A673 (cell line): ENCODE measurements at regions not wholly inside any gene's neighbourhood (a gene's known extent, or its start where the extent isn't known, plus 50 kb on each side); places are given as distances from the start of the nearest gene placed in this dataset.

Source experiments
- BruUV-seq: library from RNA; stranded (reverse); fragments of 400-500 nt; replicated peaks from 2 replicates; lab custom pipeline; 2021; lab: Mats Ljungman, UMichigan
- CTCF ChIA-PET: fragments of 300-600 bp; sonication (Branson Sonifier 250); formaldehyde crosslinking; loops from one replicate; lab custom pipeline; 2022; ENCODE audit warnings: antibody characterized with exemption; lab: Charles Lee
- POLR2A ChIA-PET: fragments of 300-600 bp; sonication (Branson Sonifier 250); formaldehyde crosslinking; loops from one replicate; lab custom pipeline; 2022; ENCODE audit warnings: antibody characterized with exemption; ENCODE audit not compliant: low non-redundant PET; lab: Charles Lee
- DNase-seq: peaks from one replicate; pipeline ENCODE4 v3.0.0-alpha.2; 2015; ENCODE audit warnings: low spot score
- H3K27ac ChIP-seq: fragments of 200-600 bp; sonication (generic); 2 replicates; pipeline ENCODE4 v1.5.1; 2016; ENCODE audit warnings: mixed run types, low read depth, mild to moderate bottlenecking, mixed read lengths, antibody characterized with exemption, low read length; ENCODE audit not compliant: poor library complexity, severe bottlenecking
- H3K27me3 ChIP-seq: fragments of 200-600 bp; sonication (generic); replicated peaks from 2 replicates; pipeline ENCODE4 v1.6.1; 2017; ENCODE audit warnings: mixed run types, low read depth, mild to moderate bottlenecking, mixed read lengths, antibody characterized with exemption, low read length; ENCODE audit not compliant: insufficient read depth, poor library complexity
- H3K36me3 ChIP-seq: fragments of 200-600 bp; sonication (generic); 2 replicates; pipeline ENCODE4 v1.6.1; 2016; ENCODE audit warnings: mixed run types, mild to moderate bottlenecking, mixed read lengths, antibody characterized with exemption, low read length; ENCODE audit not compliant: insufficient read depth, poor library complexity, severe bottlenecking
- H3K4me1 ChIP-seq: fragments of 200-600 bp; sonication (generic); 2 replicates; pipeline ENCODE4 v1.6.1; 2017; ENCODE audit warnings: mixed run types, mild to moderate bottlenecking, mixed read lengths, antibody characterized with exemption, low read length; ENCODE audit not compliant: insufficient read depth, poor library complexity, severe bottlenecking
- H3K4me3 ChIP-seq: fragments of 200-600 bp; sonication (generic); 2 replicates; pipeline ENCODE4 v1.5.1; 2016; ENCODE audit warnings: low read depth, mixed run types, mild to moderate bottlenecking, mixed read lengths, low read length; ENCODE audit not compliant: poor library complexity, severe bottlenecking
- H3K9me3 ChIP-seq: fragments of 200-600 bp; sonication (generic); 2 replicates; pipeline ENCODE4 v1.6.1; 2016; ENCODE audit warnings: mixed run types, low read depth, mild to moderate bottlenecking, mixed read lengths, antibody characterized with exemption, low read length; ENCODE audit not compliant: poor library complexity, severe bottlenecking
- EZH2 ChIP-seq: fragments of 200-600 bp; sonication (generic); IDR thresholded peaks from 2 replicates; pipeline ENCODE4 v1.6.1; 2017; ENCODE audit warnings: borderline replicate concordance, low read depth, mild to moderate bottlenecking, mixed read lengths, antibody characterized with exemption, low read length; ENCODE audit not compliant: poor library complexity, severe bottlenecking
- intact Hi-C: fragments of 100-400 bp; cut with micrococcal nuclease; formaldehyde crosslinking; loops from one replicate; pipeline ENCODE4 v1.10.0; 2022; ENCODE audit not compliant: unreplicated experiment
- TF ChIP-seq, protein P1 (sequence below): fragments of 300-800, 200-600 bp; sonication (generic); conservative IDR thresholded peaks from 2 replicates; pipeline ENCODE4 v1.5.1; 2017; ENCODE audit warnings: low read depth, mild to moderate bottlenecking, antibody characterized with exemption, low read length, moderate library complexity, mixed read lengths

DNA sequence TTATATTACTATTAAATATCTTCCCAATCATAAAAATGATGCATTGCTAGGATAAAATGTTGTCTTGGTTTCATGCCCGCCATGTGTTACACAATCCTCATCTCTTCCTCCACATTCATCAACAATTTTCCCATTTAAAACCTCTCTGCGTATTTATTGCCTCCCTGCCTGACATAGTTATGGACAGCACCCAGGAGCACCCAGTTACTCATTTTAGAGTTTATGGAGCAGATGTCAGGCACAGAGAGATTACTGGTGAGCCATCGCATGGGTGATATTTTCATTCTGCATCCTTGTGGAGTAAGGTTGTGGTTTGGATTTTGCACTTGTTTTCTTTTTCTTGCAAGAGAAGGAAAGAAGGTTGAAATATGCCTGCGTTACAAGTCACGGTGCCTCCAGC, 116.7 kb upstream of the NPAS2 start:
- no TSS peak for BruUV-seq
- POLR2A ChIA-PET: no interaction called here
- intact Hi-C loops: no loop called here

DNA sequence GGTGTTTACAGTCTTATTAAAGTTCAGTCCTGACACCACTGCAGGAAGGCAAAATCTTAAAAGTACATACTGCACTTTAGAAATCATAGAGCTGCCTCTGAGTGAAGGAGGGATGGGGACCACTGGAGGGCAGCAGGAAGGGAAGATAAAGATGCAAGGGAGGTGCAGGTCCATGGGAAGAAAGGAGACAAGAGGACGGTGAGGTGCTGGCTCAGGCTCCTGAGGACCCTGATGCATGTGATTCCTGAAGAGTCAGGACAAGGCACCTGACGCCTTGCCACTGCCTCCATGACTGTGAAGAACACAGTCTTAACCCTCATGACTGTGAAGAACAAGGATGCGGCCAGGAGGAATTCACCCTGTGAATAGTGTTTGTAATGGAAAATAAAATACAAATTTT, 116.2 kb upstream of the NPAS2 start:
- TF ChIP-seq, protein P1, sequence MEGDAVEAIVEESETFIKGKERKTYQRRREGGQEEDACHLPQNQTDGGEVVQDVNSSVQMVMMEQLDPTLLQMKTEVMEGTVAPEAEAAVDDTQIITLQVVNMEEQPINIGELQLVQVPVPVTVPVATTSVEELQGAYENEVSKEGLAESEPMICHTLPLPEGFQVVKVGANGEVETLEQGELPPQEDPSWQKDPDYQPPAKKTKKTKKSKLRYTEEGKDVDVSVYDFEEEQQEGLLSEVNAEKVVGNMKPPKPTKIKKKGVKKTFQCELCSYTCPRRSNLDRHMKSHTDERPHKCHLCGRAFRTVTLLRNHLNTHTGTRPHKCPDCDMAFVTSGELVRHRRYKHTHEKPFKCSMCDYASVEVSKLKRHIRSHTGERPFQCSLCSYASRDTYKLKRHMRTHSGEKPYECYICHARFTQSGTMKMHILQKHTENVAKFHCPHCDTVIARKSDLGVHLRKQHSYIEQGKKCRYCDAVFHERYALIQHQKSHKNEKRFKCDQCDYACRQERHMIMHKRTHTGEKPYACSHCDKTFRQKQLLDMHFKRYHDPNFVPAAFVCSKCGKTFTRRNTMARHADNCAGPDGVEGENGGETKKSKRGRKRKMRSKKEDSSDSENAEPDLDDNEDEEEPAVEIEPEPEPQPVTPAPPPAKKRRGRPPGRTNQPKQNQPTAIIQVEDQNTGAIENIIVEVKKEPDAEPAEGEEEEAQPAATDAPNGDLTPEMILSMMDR: 0 out of 2 replicates have a peak, but pooled peaks have one; percentile 17
- TF ChIP-seq EZH2: no peak
- POLR2A ChIA-PET: no interaction called here
- H3K9me3 ChIP-seq: no peaks in the 10 kb centered on the region
- no peak for DNase-seq
- no peaks in the 10 kb centered on the region for H3K36me3 ChIP-seq
- H3K27ac ChIP-seq: no peak overlapping the region
- H3K4me3 ChIP-seq: no peak overlapping the region
- CTCF ChIA-PET: no interaction called here
- no peaks in the 10 kb centered on the region for H3K27me3 ChIP-seq
- intact Hi-C loops: no loop called here
- BruUV-seq: no TSS peak
- no peaks in the 10 kb centered on the region for H3K4me1 ChIP-seq

More for the DNA sequence above, 116.7 kb upstream of the NPAS2 start:
- H3K4me1 ChIP-seq: no peaks in the 10 kb centered on the region
- H3K27ac ChIP-seq: no peak overlapping the region
- no peaks in the 10 kb centered on the region for H3K36me3 ChIP-seq
- TF ChIP-seq, protein P1: no peak
- no peak for TF ChIP-seq EZH2
- CTCF ChIA-PET: no interaction called here
- H3K9me3 ChIP-seq: no peaks in the 10 kb centered on the region
- no peak overlapping the region for H3K4me3 ChIP-seq
- no peak for DNase-seq
- no peaks in the 10 kb centered on the region for H3K27me3 ChIP-seq

DNA sequence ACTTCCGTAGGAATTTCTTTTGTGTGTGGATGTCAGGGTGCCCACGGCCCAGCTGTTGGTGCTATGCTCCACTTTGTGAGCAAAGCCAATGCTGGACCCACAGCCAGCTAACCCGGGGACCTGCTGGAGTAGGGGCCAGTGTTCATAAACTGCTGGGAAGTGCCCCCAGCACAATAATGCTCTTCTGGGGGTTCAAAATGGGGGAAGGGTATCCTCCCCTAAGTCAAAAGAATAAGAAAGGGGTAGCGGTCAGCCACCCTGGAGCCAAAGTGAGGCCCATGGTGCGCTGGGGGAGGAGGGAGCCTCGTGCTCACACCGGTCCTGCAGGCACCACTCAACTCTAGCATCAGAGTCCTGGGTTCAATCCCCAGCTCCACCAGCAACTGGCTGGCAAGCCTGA, 115.8 kb upstream of the NPAS2 start:
- intact Hi-C loops: no loop called here
- TF ChIP-seq EZH2: no peak
- TF ChIP-seq, protein P1: no peak
- no peak overlapping the region for H3K27ac ChIP-seq
- DNase-seq: no peak
- BruUV-seq: no TSS peak
- H3K9me3 ChIP-seq: no peaks in the 10 kb centered on the region
- H3K4me3 ChIP-seq: no peak overlapping the region
- POLR2A ChIA-PET: no interaction called here
- H3K36me3 ChIP-seq: no peaks in the 10 kb centered on the region
- no peaks in the 10 kb centered on the region for H3K27me3 ChIP-seq
- CTCF ChIA-PET: no interaction called here
- no peaks in the 10 kb centered on the region for H3K4me1 ChIP-seq
